Activated CD4-positive, alpha-beta T cell treated with anti-CD3 and anti-CD28 coated beads, Interleukin-10, Interleukin-2, amounts not matched to agents 100 ng/mL and 50 ng/mL, durations not matched to agents 16 hours and 8 hours (primary cell): ENCODE measurements at regions not wholly inside any gene's neighbourhood (a gene's known extent, or its start where the extent isn't known, plus 50 kb on each side); places are given as distances from the start of the nearest gene placed in this dataset.
"Not testable (repeated sequence)": the region's sequence is repeated elsewhere in the genome, so short reads cannot be mapped to it uniquely, and the experiment has no call there.

ENCODE experiments used
- DNase-seq: peaks from one replicate; pipeline ENCODE4 v3.0.0-alpha.2; 2020

GRCh38 chr6:109252261-109253041, 129.8 kb downstream of the CD164 start:
- DNase-seq: no peak

GRCh38 chr6:109251839-109252238, 130.4 kb downstream of the CD164 start:
- DNase-seq: no peak

- not testable (repeated sequence) for DNase-seq
Observed at GRCh38 chr6:109250544-109251156, 131.6 kb downstream of the CD164 start.

- DNase-seq: no peak
Observed at GRCh38 chr6:109243863-109244825, 138.1 kb downstream of the CD164 start.

GRCh38 chr6:109242925-109243324, 139.3 kb downstream of the CD164 start:
- DNase-seq: no peak

- DNase-seq: no peak
Observed at GRCh38 chr6:109242029-109242428, 140.2 kb downstream of the CD164 start.

GRCh38 chr6:109241199-109241598, 141.1 kb downstream of the CD164 start:
- no peak for DNase-seq

GRCh38 chr6:109240370-109241084, 141.7 kb downstream of the CD164 start:
- DNase-seq: no peak

GRCh38 chr6:109239651-109240321, 142.5 kb downstream of the CD164 start:
- DNase-seq: no peak

GRCh38 chr6:109239160-109239559, 143.1 kb downstream of the CD164 start:
- no peak for DNase-seq

- DNase-seq: no peak
Observed at GRCh38 chr6:109238396-109238795, 143.1 kb downstream of the CEP57L1 start.

- DNase-seq: no peak
Observed at GRCh38 chr6:109237986-109238329, 142.7 kb downstream of the CEP57L1 start.

- DNase-seq: peak; percentile 22
Observed at GRCh38 chr6:109237077-109237985, 142.0 kb downstream of the CEP57L1 start.

GRCh38 chr6:109236115-109237076, 141.1 kb downstream of the CEP57L1 start:
- DNase-seq: peak; percentile 25

- no peak for DNase-seq
Observed at GRCh38 chr6:109235481-109236038, 140.3 kb downstream of the CEP57L1 start.

- DNase-seq: no peak
Observed at GRCh38 chr6:109230453-109230852, 135.1 kb downstream of the CEP57L1 start.

GRCh38 chr6:109229536-109229935, 134.2 kb downstream of the CEP57L1 start:
- no peak for DNase-seq

- no peak for DNase-seq
Observed at GRCh38 chr6:109227646-109228045, 132.3 kb downstream of the CEP57L1 start.

GRCh38 chr6:109226353-109226752, 131.0 kb downstream of the CEP57L1 start:
- DNase-seq: no peak

GRCh38 chr6:109225946-109226345, 130.6 kb downstream of the CEP57L1 start:
- no peak for DNase-seq
